ENCODE measurements at regions not wholly inside any gene's neighbourhood (a gene's known extent, or its start where the extent isn't known, plus 50 kb on each side); places are given as distances from the start of the nearest gene placed in this dataset.

DNA sequence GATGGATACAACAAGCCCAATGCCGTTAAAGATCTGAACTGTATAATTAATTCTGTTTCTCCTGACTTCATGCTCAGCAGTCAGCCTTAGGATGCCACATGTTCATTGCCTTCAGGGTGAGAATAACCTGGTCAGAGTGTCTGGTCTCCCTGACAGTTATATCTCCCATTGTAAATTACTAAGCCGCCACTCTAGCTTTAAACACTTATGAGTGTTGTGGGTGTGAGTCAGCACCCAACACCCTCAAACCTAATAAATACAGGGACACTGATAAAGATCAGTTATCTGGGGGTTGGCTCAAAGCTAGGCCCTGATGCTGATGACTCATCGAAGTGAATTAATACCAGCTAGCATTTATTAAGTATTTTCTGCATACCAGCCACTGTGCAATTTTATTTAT lies 64.9 kb upstream of the DYNLT3 start:
- TF ChIP-seq, protein P1, sequence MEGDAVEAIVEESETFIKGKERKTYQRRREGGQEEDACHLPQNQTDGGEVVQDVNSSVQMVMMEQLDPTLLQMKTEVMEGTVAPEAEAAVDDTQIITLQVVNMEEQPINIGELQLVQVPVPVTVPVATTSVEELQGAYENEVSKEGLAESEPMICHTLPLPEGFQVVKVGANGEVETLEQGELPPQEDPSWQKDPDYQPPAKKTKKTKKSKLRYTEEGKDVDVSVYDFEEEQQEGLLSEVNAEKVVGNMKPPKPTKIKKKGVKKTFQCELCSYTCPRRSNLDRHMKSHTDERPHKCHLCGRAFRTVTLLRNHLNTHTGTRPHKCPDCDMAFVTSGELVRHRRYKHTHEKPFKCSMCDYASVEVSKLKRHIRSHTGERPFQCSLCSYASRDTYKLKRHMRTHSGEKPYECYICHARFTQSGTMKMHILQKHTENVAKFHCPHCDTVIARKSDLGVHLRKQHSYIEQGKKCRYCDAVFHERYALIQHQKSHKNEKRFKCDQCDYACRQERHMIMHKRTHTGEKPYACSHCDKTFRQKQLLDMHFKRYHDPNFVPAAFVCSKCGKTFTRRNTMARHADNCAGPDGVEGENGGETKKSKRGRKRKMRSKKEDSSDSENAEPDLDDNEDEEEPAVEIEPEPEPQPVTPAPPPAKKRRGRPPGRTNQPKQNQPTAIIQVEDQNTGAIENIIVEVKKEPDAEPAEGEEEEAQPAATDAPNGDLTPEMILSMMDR (IDR thresholded peaks at IDR 0.05), result no peak
- TF ChIP-seq ZFX (IDR thresholded peaks at IDR 0.05; ENCODE audit: borderline replicate concordance), result no peak
